IMR-90 (cell line): ENCODE measurements at regions not wholly inside any gene's neighbourhood (a gene's known extent, or its start where the extent isn't known, plus 50 kb on each side); places are given as distances from the start of the nearest gene placed in this dataset.

ENCODE experiments used
- ATAC-seq: fragments of 200-7000 bp; cut with Tn5 transposase; 2 replicates; pipeline ENCODE4 v1.9.1; 2020; ENCODE audit warnings: low read depth, mild to moderate bottlenecking, moderate library complexity
- BruUV-seq: library from RNA; stranded (reverse); fragments of 400-500 nt; replicated peaks from 2 replicates; lab custom pipeline; 2021; lab: Mats Ljungman, UMichigan
- CTCF ChIA-PET: fragments of 300-600 bp; formaldehyde crosslinking; extraction: SDS; loops from one replicate; lab custom pipeline; 2021; ENCODE audit warnings: antibody characterized with exemption; lab: Yijun Ruan, JAX
- POLR2A ChIA-PET: fragments of 300-600 bp; sonication (Branson Sonifier 250); formaldehyde crosslinking; loops from one replicate; lab custom pipeline; 2022; ENCODE audit warnings: antibody characterized with exemption; ENCODE audit not compliant: unreplicated experiment; lab: Charles Lee
- DNase-seq: peaks from one replicate; pipeline ENCODE4 v3.0.0; 2013
- H2AFZ ChIP-seq: replicated peaks from 2 replicates; pipeline ENCODE3; 2013; ENCODE audit warnings: low read length, mild to moderate bottlenecking; ENCODE audit not compliant: poor library complexity
- H2AK5ac ChIP-seq: 2 replicates; pipeline ENCODE4 v1.6.1; 2013; ENCODE audit warnings: low read depth, low read length, inconsistent platforms
- H2AK9ac ChIP-seq: replicated peaks from 2 replicates; pipeline ENCODE3; 2013; ENCODE audit warnings: mild to moderate bottlenecking, low read depth, low read length, moderate library complexity; ENCODE audit not compliant: poor library complexity
- H2BK120ac ChIP-seq: 2 replicates; pipeline ENCODE4 v1.6.1; 2013; ENCODE audit warnings: low read depth, low read length, inconsistent platforms
- H2BK15ac ChIP-seq: 3 replicates; pipeline ENCODE4 v1.6.1; 2013; ENCODE audit warnings: low read depth, low read length, inconsistent platforms
- H2BK20ac ChIP-seq: 2 replicates; pipeline ENCODE4 v1.6.1; 2013; ENCODE audit warnings: low read depth, mild to moderate bottlenecking, inconsistent platforms, low read length, moderate library complexity
- H2BK5ac ChIP-seq: 2 replicates; pipeline ENCODE4 v1.6.1; 2013; ENCODE audit warnings: mild to moderate bottlenecking, low read depth, low read length, inconsistent platforms; ENCODE audit not compliant: poor library complexity, severe bottlenecking
- H3K14ac ChIP-seq: replicated peaks from 2 replicates; pipeline ENCODE4 v1.6.1; 2013; ENCODE audit warnings: low read depth, low read length, inconsistent platforms
- H3K18ac ChIP-seq: 2 replicates; pipeline ENCODE4 v1.6.1; 2013; ENCODE audit warnings: low read depth, low read length, control low read depth
- H3K23ac ChIP-seq: 2 replicates; pipeline ENCODE4 v1.6.1; 2013; ENCODE audit warnings: low read depth, low read length, inconsistent platforms
- H3K27ac ChIP-seq: 2 replicates; pipeline ENCODE4 v1.5.1; 2013; ENCODE audit warnings: mild to moderate bottlenecking, control low read depth, low read length; ENCODE audit not compliant: insufficient read depth
- H3K27me3 ChIP-seq: 2 replicates; pipeline ENCODE4 v1.6.1; 2013; ENCODE audit warnings: low read length; ENCODE audit not compliant: control insufficient read depth, insufficient read depth
- H3K36me3 ChIP-seq: 2 replicates; pipeline ENCODE4 v1.6.1; 2013; ENCODE audit warnings: low read length, mixed read lengths; ENCODE audit not compliant: control insufficient read depth, insufficient read depth
- H3K4ac ChIP-seq: 2 replicates; pipeline ENCODE4 v1.6.1; 2013; ENCODE audit warnings: low read depth, low read length, inconsistent platforms
- H3K4me1 ChIP-seq: 2 replicates; pipeline ENCODE4 v1.6.1; 2013; ENCODE audit warnings: low read length, mixed read lengths; ENCODE audit not compliant: control insufficient read depth, insufficient read depth
- H3K4me2 ChIP-seq: 2 replicates; pipeline ENCODE4 v1.6.1; 2013; ENCODE audit warnings: low read depth, mild to moderate bottlenecking, control low read depth, low read length, moderate library complexity
- H3K4me3 ChIP-seq: 2 replicates; pipeline ENCODE4 v1.5.1; 2013; ENCODE audit warnings: low read depth, mild to moderate bottlenecking, control low read depth, low read length, moderate library complexity; ENCODE audit not compliant: insufficient read depth
- H3K56ac ChIP-seq: 2 replicates; pipeline ENCODE4 v1.6.1; 2013; ENCODE audit warnings: low read length, inconsistent platforms; ENCODE audit not compliant: insufficient read depth; ENCODE audit errors: extremely low read depth
- H3K79me1 ChIP-seq, 2 experiments: 2 replicates each; pipeline ENCODE4 v1.6.1; 2013; ENCODE audit warnings: low read length in 2 of 2, inconsistent platforms in 1 of 2, low read depth in 1 of 2
- H3K9ac ChIP-seq: 2 replicates; pipeline ENCODE4 v1.6.1; 2013; ENCODE audit warnings: low read depth, low read length, control low read depth
- H3K9me1 ChIP-seq: 2 replicates; pipeline ENCODE4 v1.6.1; 2013; ENCODE audit warnings: low read length, inconsistent platforms; ENCODE audit not compliant: insufficient read depth
- H3K9me3 ChIP-seq: 2 replicates; pipeline ENCODE4 v1.6.1; 2013; ENCODE audit warnings: low read length; ENCODE audit not compliant: control insufficient read depth, insufficient read depth
- H4K20me1 ChIP-seq: 2 replicates; pipeline ENCODE4 v1.6.1; 2013; ENCODE audit warnings: low read length, inconsistent platforms; ENCODE audit not compliant: insufficient read depth
- H4K5ac ChIP-seq: 2 replicates; pipeline ENCODE4 v1.6.1; 2013; ENCODE audit warnings: mild to moderate bottlenecking, low read depth, low read length, control low read depth
- H4K8ac ChIP-seq, 2 experiments: 2 replicates each; pipeline ENCODE4 v1.6.1; 2013; ENCODE audit warnings: low read depth in 2 of 2, low read length in 2 of 2, control low read depth in 1 of 2, inconsistent platforms in 1 of 2
- H4K91ac ChIP-seq: 2 replicates; pipeline ENCODE4 v1.6.1; 2013; ENCODE audit warnings: low read depth, low read length, inconsistent platforms; ENCODE audit not compliant: insufficient read depth
- BHLHE40 ChIP-seq: fragments of 150-350 bp; IDR thresholded peaks from 2 replicates; pipeline ENCODE4 v1.6.1; 2016; ENCODE audit warnings: mild to moderate bottlenecking, low read depth, low read length
- CHD1 ChIP-seq: IDR thresholded peaks from 2 replicates; pipeline ENCODE4 v1.6.1; 2012; ENCODE audit warnings: low read depth, low read length, improper control_type of control experiment
- POLR2A ChIP-seq: IDR thresholded peaks from 2 replicates; pipeline ENCODE4 v1.6.1; 2012; ENCODE audit warnings: mild to moderate bottlenecking, low read depth, low read length
- RAD21 ChIP-seq: IDR thresholded peaks from 2 replicates; pipeline ENCODE4 v1.6.1; 2012; ENCODE audit warnings: low read length, improper control_type of control experiment
- RCOR1 ChIP-seq: IDR thresholded peaks from 2 replicates; pipeline ENCODE4 v1.6.1; 2012; ENCODE audit warnings: mild to moderate bottlenecking, low read length, improper control_type of control experiment; ENCODE audit not compliant: insufficient replicate concordance
- RFX5 ChIP-seq: IDR thresholded peaks from 2 replicates; pipeline ENCODE4 v1.8.0; 2012; ENCODE audit warnings: low read depth, mild to moderate bottlenecking, low read length, moderate library complexity
- SMC3 ChIP-seq: fragments of 150-350 bp; IDR thresholded peaks from 2 replicates; pipeline ENCODE4 v1.6.1; 2016; ENCODE audit warnings: low read depth, mild to moderate bottlenecking, antibody characterized with exemption, low read length, moderate library complexity
- WGBS, 2 experiments: methylation state at CpG; one replicate each; pipeline versions ENCODE4 v1.1.5 to v1.1.7; 2013; ENCODE audit warnings: missing lambda C conversion rate in 2 of 2; ENCODE audit not compliant: insufficient read length in 1 of 2; ENCODE audit errors: extremely low coverage in 2 of 2; 5-methylcytosine and 5-hydroxymethylcytosine counted together
- dilution Hi-C: fragments of 300-500 bp; cut with HindIII; formaldehyde crosslinking; loops from one replicate; pipeline ENCODE4 v1.14.3; 2018; ENCODE audit warnings: low sequenced_read_pairs; ENCODE audit not compliant: unreplicated experiment
- in situ Hi-C: fragments of 300-500 bp; cut with MboI; formaldehyde crosslinking; loops from 3 replicates; pipeline ENCODE4 v1.14.3; 2019; ENCODE audit warnings: low sequenced_read_pairs, inconsistent platforms, mixed read lengths
- intact Hi-C: fragments of 100-400 bp; cut with micrococcal nuclease; formaldehyde crosslinking; loops from 2 replicates; pipeline ENCODE4 v1.10.0; 2022
- TF ChIP-seq, protein P1 (sequence below): fragments of 150-350 bp; IDR thresholded peaks from 2 replicates; pipeline ENCODE4 v1.6.1; 2016; ENCODE audit warnings: low read depth, mild to moderate bottlenecking, low read length, moderate library complexity, borderline replicate concordance

DNA sequence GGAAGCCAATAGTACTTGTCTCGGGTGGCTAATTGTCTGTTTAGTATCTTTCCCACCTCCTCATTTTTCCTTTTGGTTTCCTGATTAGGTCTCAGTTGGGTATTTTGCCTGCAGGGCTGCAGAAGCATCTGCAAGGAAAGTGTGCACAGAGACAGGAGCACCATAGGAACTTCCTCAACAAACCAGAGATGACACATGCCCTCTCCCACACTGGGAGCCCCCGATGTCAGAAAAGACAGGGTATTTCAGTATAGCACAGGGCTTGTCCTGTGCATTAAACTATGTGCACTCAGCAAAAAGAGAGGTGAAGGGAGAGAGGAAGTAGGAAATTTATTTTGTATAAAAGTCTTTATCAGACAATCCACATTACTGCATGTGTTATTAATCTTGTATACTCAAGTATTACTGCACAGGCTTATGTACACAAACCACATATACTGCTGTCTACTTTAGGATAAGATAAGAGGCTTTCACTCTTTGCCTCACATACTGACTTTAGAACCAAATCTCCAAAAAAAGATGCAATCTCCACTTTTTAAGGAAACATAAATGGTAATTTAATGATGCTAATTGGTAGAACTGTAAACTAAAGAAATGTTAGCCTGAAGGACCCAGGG, 501.0 kb downstream of the FOXO1 start (continued):
- no peak for TF ChIP-seq RCOR1
- TF ChIP-seq, protein P1, sequence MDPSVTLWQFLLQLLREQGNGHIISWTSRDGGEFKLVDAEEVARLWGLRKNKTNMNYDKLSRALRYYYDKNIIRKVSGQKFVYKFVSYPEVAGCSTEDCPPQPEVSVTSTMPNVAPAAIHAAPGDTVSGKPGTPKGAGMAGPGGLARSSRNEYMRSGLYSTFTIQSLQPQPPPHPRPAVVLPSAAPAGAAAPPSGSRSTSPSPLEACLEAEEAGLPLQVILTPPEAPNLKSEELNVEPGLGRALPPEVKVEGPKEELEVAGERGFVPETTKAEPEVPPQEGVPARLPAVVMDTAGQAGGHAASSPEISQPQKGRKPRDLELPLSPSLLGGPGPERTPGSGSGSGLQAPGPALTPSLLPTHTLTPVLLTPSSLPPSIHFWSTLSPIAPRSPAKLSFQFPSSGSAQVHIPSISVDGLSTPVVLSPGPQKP, result no peak
- no peak for TF ChIP-seq SMC3
- TF ChIP-seq BHLHE40, result no peak

DNA sequence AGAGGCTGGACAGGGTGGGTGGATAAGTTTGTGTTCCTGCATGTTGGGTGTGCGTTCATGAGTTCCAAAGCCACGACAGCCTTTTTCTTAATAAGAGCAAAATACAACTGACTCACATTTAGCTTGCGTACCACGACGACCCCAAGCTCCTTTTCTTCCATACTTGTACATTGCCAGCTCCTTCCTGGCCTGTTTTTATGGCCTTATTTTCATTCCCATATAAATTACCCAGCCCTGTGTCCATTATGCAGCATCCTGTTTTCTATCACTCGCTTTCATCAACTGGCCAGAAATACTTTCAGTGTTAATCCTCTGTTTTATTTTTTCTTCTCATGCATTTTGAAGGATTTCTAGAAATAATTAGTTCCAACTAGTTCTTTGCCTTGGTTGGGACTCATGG, 499.1 kb downstream of the FOXO1 start:
- Histone ChIP-seq H3K9me3 (no peaks in the 10 kb centered on the region), H3K79me1 (no peaks in the 10 kb centered on the region), H2BK120ac (no peak overlapping the region), H3K14ac (no peak overlapping the region), H3K36me3 (no peaks in the 10 kb centered on the region), H3K9ac (no peak overlapping the region), H2BK20ac (no peak overlapping the region), H3K18ac (no peak overlapping the region), H2BK5ac (no peak overlapping the region), H4K20me1 (no peaks in the 10 kb centered on the region), H4K5ac (no peak overlapping the region), H3K27ac (no peak overlapping the region), H3K4me2 (no peak overlapping the region), H2BK15ac (no peak overlapping the region), H2AK9ac (no peak overlapping the region), H3K4me1 (no peaks in the 10 kb centered on the region), H3K4me3 (no peak overlapping the region), H3K9me1 (no peaks in the 10 kb centered on the region; the same call in 1 of the 2 replicates), H2AFZ (no peak overlapping the region), H3K4ac (no peak overlapping the region), H4K91ac (no peak overlapping the region), H2AK5ac (no peak overlapping the region), H3K27me3 (no peaks in the 10 kb centered on the region; the same call in 1 of the 2 replicates), H3K23ac (no peak overlapping the region), H3K56ac (no peak overlapping the region), H4K8ac (no peak overlapping the region)
- no peak for ATAC-seq
- in situ Hi-C loops (no loop called here), dilution Hi-C loops (no loop called here), intact Hi-C loops (no loop called here)
- CTCF ChIA-PET, result no interaction called here
- no peak for DNase-seq
- TF ChIP-seq RFX5, result no peak
- no peak for TF ChIP-seq RAD21
- no peak for TF ChIP-seq RCOR1
- TF ChIP-seq SMC3, result no peak
- TF ChIP-seq POLR2A, result no peak
- no peak for TF ChIP-seq CHD1
- 67% methylated on average over 3 of the region's 6 CpGs; no CpG with 5 or more reads in 1 of the 2 experiments for WGBS, 2 experiments
- POLR2A ChIA-PET, result no interaction called here
- BruUV-seq, result no TSS peak
